ENCODE measurements at regions not wholly inside any gene's neighbourhood (a gene's known extent, or its start where the extent isn't known, plus 50 kb on each side); places are given as distances from the start of the nearest gene placed in this dataset.

GRCh38 chr11:80122211-80122610 lies 681.4 kb upstream of the TENM4 start:
- no peak for DNase-seq (ENCODE audit: low read depth, low spot score)
- no peaks in the 10 kb centered on the region for H3K36me3 ChIP-seq (ENCODE audit: insufficient read depth, insufficient read length, low read length)
- no peaks in the 10 kb centered on the region for H3K9me3 ChIP-seq (ENCODE audit: insufficient read depth, low read length)
- no peak overlapping the region for H3K4me3 ChIP-seq (ENCODE audit: insufficient read length, low read depth)
- no peaks in the 10 kb centered on the region for H3K27me3 ChIP-seq (ENCODE audit: insufficient read depth, insufficient read length)
- no peaks in the 10 kb centered on the region for H3K4me1 ChIP-seq (ENCODE audit: insufficient read depth, insufficient read length)
- TF ChIP-seq YY1 (IDR thresholded peaks at IDR 0.05; ENCODE audit: insufficient read depth, insufficient read length) (no peak), ZNF274 (IDR thresholded peaks at IDR 0.05; ENCODE audit: low read depth, low read length) (no peak), SUZ12 (IDR thresholded peaks at IDR 0.05; ENCODE audit: extremely low read depth, insufficient read depth, insufficient read length) (no peak)
- H3K9ac ChIP-seq (ENCODE audit: insufficient read length, low read depth), result no peak overlapping the region

- Histone ChIP-seq H3K9me3 (ENCODE audit: insufficient read depth, low read length) (no peaks in the 10 kb centered on the region), H3K36me3 (ENCODE audit: insufficient read depth, insufficient read length, low read length) (no peaks in the 10 kb centered on the region), H3K9ac (ENCODE audit: insufficient read length, low read depth) (no peak overlapping the region), H3K4me1 (ENCODE audit: insufficient read depth, insufficient read length) (no peaks in the 10 kb centered on the region), H3K27me3 (ENCODE audit: insufficient read depth, insufficient read length) (no peaks in the 10 kb centered on the region), H3K4me3 (ENCODE audit: insufficient read length, low read depth) (no peak overlapping the region)
- DNase-seq (ENCODE audit: low read depth, low spot score), result no peak
- TF ChIP-seq SUZ12 (IDR thresholded peaks at IDR 0.05; ENCODE audit: extremely low read depth, insufficient read depth, insufficient read length) (no peak), YY1 (IDR thresholded peaks at IDR 0.05; ENCODE audit: insufficient read depth, insufficient read length) (no peak), ZNF274 (IDR thresholded peaks at IDR 0.05; ENCODE audit: low read depth, low read length) (no peak)
These were observed 677.2 kb upstream of the TENM4 start for GRCh38 chr11:80118073-80118472.

- Histone ChIP-seq H3K4me3 (ENCODE audit: insufficient read length, low read depth) (no peak overlapping the region), H3K9me3 (ENCODE audit: insufficient read depth, low read length) (no peaks in the 10 kb centered on the region), H3K4me1 (ENCODE audit: insufficient read depth, insufficient read length) (no peaks in the 10 kb centered on the region), H3K36me3 (ENCODE audit: insufficient read depth, insufficient read length, low read length) (no peaks in the 10 kb centered on the region), H3K27me3 (ENCODE audit: insufficient read depth, insufficient read length) (no peaks in the 10 kb centered on the region), H3K9ac (ENCODE audit: insufficient read length, low read depth) (no peak overlapping the region)
- no peak for DNase-seq (ENCODE audit: low read depth, low spot score)
- TF ChIP-seq ZNF274 (IDR thresholded peaks at IDR 0.05; ENCODE audit: low read depth, low read length), result no peak
- TF ChIP-seq YY1 (IDR thresholded peaks at IDR 0.05; ENCODE audit: insufficient read depth, insufficient read length), result no peak
These were observed 676.0 kb upstream of the TENM4 start for GRCh38 chr11:80116796-80117195.

GRCh38 chr11:80109652-80110051 lies 668.8 kb upstream of the TENM4 start:
- no peak overlapping the region for H3K4me3 ChIP-seq (ENCODE audit: insufficient read length, low read depth)
- H3K36me3 ChIP-seq (ENCODE audit: insufficient read depth, insufficient read length, low read length), result no peaks in the 10 kb centered on the region
- TF ChIP-seq ZNF274 (IDR thresholded peaks at IDR 0.05; ENCODE audit: low read depth, low read length) (no peak), SUZ12 (IDR thresholded peaks at IDR 0.05; ENCODE audit: extremely low read depth, insufficient read depth, insufficient read length) (no peak), YY1 (IDR thresholded peaks at IDR 0.05; ENCODE audit: insufficient read depth, insufficient read length) (no peak)
- no peaks in the 10 kb centered on the region for H3K27me3 ChIP-seq (ENCODE audit: insufficient read depth, insufficient read length)
- H3K4me1 ChIP-seq (ENCODE audit: insufficient read depth, insufficient read length), result no peaks in the 10 kb centered on the region
- no peak overlapping the region for H3K9ac ChIP-seq (ENCODE audit: insufficient read length, low read depth)
- no peak for DNase-seq (ENCODE audit: low read depth, low spot score)
- no peaks in the 10 kb centered on the region for H3K9me3 ChIP-seq (ENCODE audit: insufficient read depth, low read length)

GRCh38 chr11:80109031-80109430 lies 668.2 kb upstream of the TENM4 start:
- no peaks in the 10 kb centered on the region for H3K27me3 ChIP-seq (ENCODE audit: insufficient read depth, insufficient read length)
- no peaks in the 10 kb centered on the region for H3K36me3 ChIP-seq (ENCODE audit: insufficient read depth, insufficient read length, low read length)
- no peak for DNase-seq (ENCODE audit: low read depth, low spot score)
- no peaks in the 10 kb centered on the region for H3K9me3 ChIP-seq (ENCODE audit: insufficient read depth, low read length)
- no peak overlapping the region for H3K4me3 ChIP-seq (ENCODE audit: insufficient read length, low read depth)
- no peaks in the 10 kb centered on the region for H3K4me1 ChIP-seq (ENCODE audit: insufficient read depth, insufficient read length)
- TF ChIP-seq SUZ12 (IDR thresholded peaks at IDR 0.05; ENCODE audit: extremely low read depth, insufficient read depth, insufficient read length), result no peak
- no peak for TF ChIP-seq ZNF274 (IDR thresholded peaks at IDR 0.05; ENCODE audit: low read depth, low read length)
- TF ChIP-seq YY1 (IDR thresholded peaks at IDR 0.05; ENCODE audit: insufficient read depth, insufficient read length), result no peak
- no peak overlapping the region for H3K9ac ChIP-seq (ENCODE audit: insufficient read length, low read depth)

- no peak overlapping the region for H3K4me3 ChIP-seq (ENCODE audit: insufficient read length, low read depth)
- no peaks in the 10 kb centered on the region for H3K9me3 ChIP-seq (ENCODE audit: insufficient read depth, low read length)
- H3K36me3 ChIP-seq (ENCODE audit: insufficient read depth, insufficient read length, low read length), result no peaks in the 10 kb centered on the region
- H3K4me1 ChIP-seq (ENCODE audit: insufficient read depth, insufficient read length), result no peaks in the 10 kb centered on the region
- H3K27me3 ChIP-seq (ENCODE audit: insufficient read depth, insufficient read length), result no peaks in the 10 kb centered on the region
- no peak overlapping the region for H3K9ac ChIP-seq (ENCODE audit: insufficient read length, low read depth)
- no peak for TF ChIP-seq SUZ12 (IDR thresholded peaks at IDR 0.05; ENCODE audit: extremely low read depth, insufficient read depth, insufficient read length)
- TF ChIP-seq ZNF274 (IDR thresholded peaks at IDR 0.05; ENCODE audit: low read depth, low read length), result no peak
- TF ChIP-seq YY1 (IDR thresholded peaks at IDR 0.05; ENCODE audit: insufficient read depth, insufficient read length), result no peak
- no peak for DNase-seq (ENCODE audit: low read depth, low spot score)
These were observed 666.6 kb upstream of the TENM4 start for GRCh38 chr11:80107415-80107814.

GRCh38 chr11:80104191-80104590 lies 663.4 kb upstream of the TENM4 start:
- H3K27me3 ChIP-seq (ENCODE audit: insufficient read depth, insufficient read length), result no peaks in the 10 kb centered on the region

More at GRCh38 chr11:80104191-80104590, 663.4 kb upstream of the TENM4 start:
- DNase-seq (ENCODE audit: low read depth, low spot score), result no peak
- Histone ChIP-seq H3K4me1 (ENCODE audit: insufficient read depth, insufficient read length) (no peaks in the 10 kb centered on the region), H3K9ac (ENCODE audit: insufficient read length, low read depth) (no peak overlapping the region), H3K36me3 (ENCODE audit: insufficient read depth, insufficient read length, low read length) (no peaks in the 10 kb centered on the region), H3K4me3 (ENCODE audit: insufficient read length, low read depth) (no peak overlapping the region), H3K9me3 (ENCODE audit: insufficient read depth, low read length) (no peaks in the 10 kb centered on the region)
- TF ChIP-seq SUZ12 (IDR thresholded peaks at IDR 0.05; ENCODE audit: extremely low read depth, insufficient read depth, insufficient read length) (no peak), ZNF274 (IDR thresholded peaks at IDR 0.05; ENCODE audit: low read depth, low read length) (no peak), YY1 (IDR thresholded peaks at IDR 0.05; ENCODE audit: insufficient read depth, insufficient read length) (no peak)
